ENCODE measurements at regions not wholly inside any gene's neighbourhood (a gene's known extent, or its start where the extent isn't known, plus 50 kb on each side); places are given as distances from the start of the nearest gene placed in this dataset.

GRCh38 chr5:89399548-89399947 is 516.6 kb upstream of the MEF2C start:
- TF ChIP-seq CTCF (IDR thresholded peaks at IDR 0.05 in 8 of 11, conservative IDR thresholded peaks at IDR 0.05 in 3 of 11): no peak
- TF ChIP-seq POLR2A (IDR thresholded peaks at IDR 0.05): no peak
- TF ChIP-seq POLR2AphosphoS5 (IDR thresholded peaks at IDR 0.05): no peak

All from spleen (tissue), 7 donors.